ENCODE measurements at regions not wholly inside any gene's neighbourhood (a gene's known extent, or its start where the extent isn't known, plus 50 kb on each side); places are given as distances from the start of the nearest gene placed in this dataset.

DNA sequence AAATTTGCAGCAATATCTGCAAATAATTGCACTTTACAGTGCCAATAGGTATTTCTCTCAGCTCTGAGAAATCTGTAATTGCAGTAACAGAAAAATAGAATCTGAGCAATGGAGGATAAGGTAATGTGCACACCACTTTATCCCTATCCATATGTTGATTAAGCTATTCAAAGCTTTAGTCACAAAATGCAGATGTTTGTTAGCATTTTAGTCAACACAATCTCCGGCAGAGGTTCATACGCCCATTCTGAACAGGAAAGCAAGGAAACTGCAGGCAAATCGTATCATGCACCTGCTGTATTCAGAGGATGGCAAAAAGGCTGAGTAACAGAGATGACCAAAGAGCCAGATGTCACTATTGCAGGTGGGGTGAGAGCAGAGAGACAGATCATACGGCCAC, 566.2 kb upstream of the CDH2 start:
- no peaks in the 10 kb centered on the region for H3K36me3 ChIP-seq (ENCODE audit: control insufficient read depth, insufficient read depth, low read length)
- DNase-seq (ENCODE audit: extremely low read depth, insufficient read length): no peak
- TF ChIP-seq, protein P1, sequence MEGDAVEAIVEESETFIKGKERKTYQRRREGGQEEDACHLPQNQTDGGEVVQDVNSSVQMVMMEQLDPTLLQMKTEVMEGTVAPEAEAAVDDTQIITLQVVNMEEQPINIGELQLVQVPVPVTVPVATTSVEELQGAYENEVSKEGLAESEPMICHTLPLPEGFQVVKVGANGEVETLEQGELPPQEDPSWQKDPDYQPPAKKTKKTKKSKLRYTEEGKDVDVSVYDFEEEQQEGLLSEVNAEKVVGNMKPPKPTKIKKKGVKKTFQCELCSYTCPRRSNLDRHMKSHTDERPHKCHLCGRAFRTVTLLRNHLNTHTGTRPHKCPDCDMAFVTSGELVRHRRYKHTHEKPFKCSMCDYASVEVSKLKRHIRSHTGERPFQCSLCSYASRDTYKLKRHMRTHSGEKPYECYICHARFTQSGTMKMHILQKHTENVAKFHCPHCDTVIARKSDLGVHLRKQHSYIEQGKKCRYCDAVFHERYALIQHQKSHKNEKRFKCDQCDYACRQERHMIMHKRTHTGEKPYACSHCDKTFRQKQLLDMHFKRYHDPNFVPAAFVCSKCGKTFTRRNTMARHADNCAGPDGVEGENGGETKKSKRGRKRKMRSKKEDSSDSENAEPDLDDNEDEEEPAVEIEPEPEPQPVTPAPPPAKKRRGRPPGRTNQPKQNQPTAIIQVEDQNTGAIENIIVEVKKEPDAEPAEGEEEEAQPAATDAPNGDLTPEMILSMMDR (IDR thresholded peaks at IDR 0.05; ENCODE audit: insufficient read depth, low read length, poor library complexity, severe bottlenecking): no peak

DNA sequence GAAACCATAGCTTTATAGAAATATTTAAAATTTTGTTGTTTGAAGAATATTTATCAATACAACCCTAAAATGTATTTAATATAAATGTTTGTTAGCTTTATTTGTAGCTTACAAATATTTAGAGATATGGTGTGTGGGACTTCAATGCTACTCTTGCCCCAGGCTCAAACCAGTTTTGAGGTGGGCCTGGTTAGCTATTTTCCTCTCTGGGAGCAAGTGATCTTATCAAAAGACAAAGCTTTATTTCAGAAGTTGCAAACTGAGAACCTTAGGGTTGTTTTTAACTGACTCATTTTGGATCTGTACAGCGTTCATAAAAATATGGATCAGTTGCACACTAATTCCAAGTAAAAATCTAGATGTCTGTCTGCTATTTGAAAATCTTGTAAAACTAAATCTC, 563.6 kb upstream of the CDH2 start:
- no peaks in the 10 kb centered on the region for H3K27me3 ChIP-seq (replicated peaks; ENCODE audit: control insufficient read depth, insufficient read depth, low read length)
- no peak overlapping the region for H3K4me3 ChIP-seq (replicated peaks; ENCODE audit: low read depth, low read length)
- no peaks in the 10 kb centered on the region for H3K36me3 ChIP-seq (ENCODE audit: control insufficient read depth, insufficient read depth, low read length)
- DNase-seq (ENCODE audit: extremely low read depth, insufficient read length): no peak
- TF ChIP-seq, protein P1 (IDR thresholded peaks at IDR 0.05; ENCODE audit: insufficient read depth, low read length, poor library complexity, severe bottlenecking): no peak

More for the DNA sequence above, 566.2 kb upstream of the CDH2 start:
- no peaks in the 10 kb centered on the region for H3K27me3 ChIP-seq (replicated peaks; ENCODE audit: control insufficient read depth, insufficient read depth, low read length)
- H3K4me3 ChIP-seq (replicated peaks; ENCODE audit: low read depth, low read length): no peak overlapping the region

DNA sequence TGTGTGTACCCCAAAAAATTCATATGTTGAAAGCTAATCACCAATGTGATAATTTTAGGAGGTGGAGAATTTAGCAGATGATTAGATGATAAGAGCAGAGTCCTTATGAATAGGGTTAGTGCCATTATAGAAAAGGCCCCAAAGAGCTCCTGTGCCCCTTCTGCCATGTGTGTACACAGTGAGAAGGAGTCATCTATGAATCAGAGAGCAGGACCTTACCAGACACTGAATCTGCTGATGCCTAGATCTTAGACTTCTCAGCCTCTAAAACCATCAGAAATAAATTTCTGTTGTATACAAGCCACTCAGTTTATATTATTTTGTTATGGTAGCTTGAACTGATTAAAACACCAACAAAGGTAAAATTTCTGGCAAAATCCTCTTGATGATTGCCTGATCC, 560.0 kb upstream of the CDH2 start:
- TF ChIP-seq, protein P1 (IDR thresholded peaks at IDR 0.05; ENCODE audit: insufficient read depth, low read length, poor library complexity, severe bottlenecking): no peak
- Histone ChIP-seq H3K27me3 (replicated peaks; ENCODE audit: control insufficient read depth, insufficient read depth, low read length) (no peaks in the 10 kb centered on the region), H3K4me3 (replicated peaks; ENCODE audit: low read depth, low read length) (no peak overlapping the region), H3K36me3 (ENCODE audit: control insufficient read depth, insufficient read depth, low read length) (no peaks in the 10 kb centered on the region)
- DNase-seq (ENCODE audit: extremely low read depth, insufficient read length): no peak

DNA sequence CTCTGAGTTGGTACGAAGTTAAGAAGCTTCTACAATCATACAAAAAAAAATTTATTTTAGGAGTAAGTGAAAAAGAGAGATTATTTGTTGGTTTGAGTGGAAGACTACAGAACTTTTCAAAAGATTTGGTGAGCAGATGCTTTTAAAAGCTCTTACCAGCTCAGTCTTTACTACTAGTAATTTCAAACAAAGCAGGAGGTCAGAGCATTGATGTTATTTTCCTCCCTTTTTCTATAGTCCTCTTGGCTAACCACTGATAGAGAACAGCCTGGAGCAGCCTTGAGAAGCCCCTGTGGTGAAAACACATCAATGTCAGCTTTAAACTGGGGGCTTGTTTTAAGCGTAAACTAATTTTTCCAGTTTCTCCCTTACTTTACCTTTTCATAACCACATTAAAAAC, 559.3 kb upstream of the CDH2 start:
- Histone ChIP-seq H3K4me3 (replicated peaks; ENCODE audit: low read depth, low read length) (no peak overlapping the region), H3K36me3 (ENCODE audit: control insufficient read depth, insufficient read depth, low read length) (no peaks in the 10 kb centered on the region), H3K27me3 (replicated peaks; ENCODE audit: control insufficient read depth, insufficient read depth, low read length) (no peaks in the 10 kb centered on the region)
- DNase-seq (ENCODE audit: extremely low read depth, insufficient read length): no peak
- TF ChIP-seq, protein P1 (IDR thresholded peaks at IDR 0.05; ENCODE audit: insufficient read depth, low read length, poor library complexity, severe bottlenecking): no peak

DNA sequence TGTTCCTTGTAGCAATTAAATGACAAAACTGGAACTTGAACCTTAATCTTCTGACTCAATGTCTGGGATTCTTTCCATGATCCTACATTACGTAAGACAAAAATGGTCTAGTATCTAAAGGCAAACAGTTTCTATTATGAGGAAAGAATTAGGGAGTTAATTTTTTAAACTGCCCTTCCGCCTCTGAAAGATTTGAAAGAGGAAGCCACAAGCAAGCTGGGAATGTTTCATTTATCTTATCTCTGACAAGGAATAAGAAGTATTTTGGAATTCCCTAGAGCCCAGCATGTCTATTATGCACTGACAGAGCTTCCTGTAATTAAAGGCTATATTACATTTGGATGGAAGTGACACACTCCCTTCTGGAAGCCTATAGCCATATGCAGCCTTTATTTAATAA, 558.8 kb upstream of the CDH2 start:
- Histone ChIP-seq H3K27me3 (replicated peaks; ENCODE audit: control insufficient read depth, insufficient read depth, low read length) (no peaks in the 10 kb centered on the region), H3K36me3 (ENCODE audit: control insufficient read depth, insufficient read depth, low read length) (no peaks in the 10 kb centered on the region), H3K4me3 (replicated peaks; ENCODE audit: low read depth, low read length) (no peak overlapping the region)
- TF ChIP-seq, protein P1 (IDR thresholded peaks at IDR 0.05; ENCODE audit: insufficient read depth, low read length, poor library complexity, severe bottlenecking): no peak
- no peak for DNase-seq (ENCODE audit: extremely low read depth, insufficient read length)

DNA sequence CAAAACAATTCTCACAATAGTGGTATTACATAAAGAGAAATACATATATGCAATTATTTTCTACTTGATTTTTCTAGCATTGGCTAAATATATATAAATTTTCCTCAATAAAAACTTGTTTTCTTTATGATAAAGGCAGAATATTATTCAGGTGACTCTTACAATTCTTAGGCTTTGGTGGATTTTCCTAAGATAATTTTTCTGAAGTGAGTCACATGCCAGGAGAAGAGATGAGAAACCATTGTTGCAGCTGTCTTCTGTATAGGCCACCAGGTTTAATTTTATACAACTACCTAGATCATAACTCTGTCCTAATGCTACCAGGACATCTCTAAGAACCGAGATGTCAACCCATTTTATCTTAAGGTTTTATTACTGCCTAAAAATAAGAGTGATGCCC, 552.4 kb upstream of the CDH2 start:
- Histone ChIP-seq H3K27me3 (replicated peaks; ENCODE audit: control insufficient read depth, insufficient read depth, low read length) (no peaks in the 10 kb centered on the region), H3K4me3 (replicated peaks; ENCODE audit: low read depth, low read length) (no peak overlapping the region), H3K36me3 (ENCODE audit: control insufficient read depth, insufficient read depth, low read length) (no peaks in the 10 kb centered on the region)
- TF ChIP-seq, protein P1 (IDR thresholded peaks at IDR 0.05; ENCODE audit: insufficient read depth, low read length, poor library complexity, severe bottlenecking): no peak
- DNase-seq (ENCODE audit: extremely low read depth, insufficient read length): no peak
